ENCODE measurements at regions not wholly inside any gene's neighbourhood (a gene's known extent, or its start where the extent isn't known, plus 50 kb on each side); places are given as distances from the start of the nearest gene placed in this dataset.

- no peak overlapping the region for H3K27ac Mint-ChIP-seq
- Histone ChIP-seq H3K23ac (ENCODE audit: insufficient read length, low read depth, low read length) (no peak overlapping the region), H2BK15ac (ENCODE audit: low read depth, low read length) (no peak overlapping the region), H3K9ac (ENCODE audit: extremely low read depth, insufficient read length, low read length) (no peak overlapping the region), H3K14ac (ENCODE audit: insufficient read depth, low read length) (no peak overlapping the region), H3T11ph (ENCODE audit: low read length) (no peak overlapping the region), H2AK5ac (ENCODE audit: insufficient read length, low read length) (no peak overlapping the region), H2BK20ac (ENCODE audit: low read depth, low read length, poor library complexity, severe bottlenecking) (no peak overlapping the region), H3K23me2 (ENCODE audit: insufficient read length, low read depth, low read length, poor library complexity, severe bottlenecking) (no peaks in the 10 kb centered on the region), H3K9me3 (ENCODE audit: control insufficient read depth, low read depth, low read length) (no peaks in the 10 kb centered on the region), H3K56ac (ENCODE audit: insufficient read length, low read depth, low read length) (no peak overlapping the region), H4K20me1 (ENCODE audit: control insufficient read depth, insufficient read depth, insufficient read length) (no peaks in the 10 kb centered on the region), H3K79me1 (ENCODE audit: insufficient read depth, low read depth, low read length, poor library complexity, severe bottlenecking) (no peaks in the 10 kb centered on the region), H3K27me3 (ENCODE audit: insufficient read depth, low read length) (no peaks in the 10 kb centered on the region), H3K79me2 (ENCODE audit: insufficient read depth, low read length) (no peaks in the 10 kb centered on the region), H2BK120ac (ENCODE audit: low read depth, low read length, poor library complexity, severe bottlenecking) (no peak overlapping the region), H3K4ac (ENCODE audit: low read depth, low read length) (no peak overlapping the region), H4K8ac (replicated peaks; ENCODE audit: insufficient read length, low read depth, low read length) (no peak overlapping the region), H2BK5ac (ENCODE audit: insufficient read length, low read length) (no peak overlapping the region), H2BK12ac (ENCODE audit: insufficient read length, low read depth, low read length) (no peak overlapping the region), H2AFZ (ENCODE audit: low read length) (no peak overlapping the region), H3K27ac (ENCODE audit: insufficient read length, low read depth, low read length) (no peak overlapping the region), H3K4me2 (ENCODE audit: insufficient read depth, insufficient read length, low read length) (no peak overlapping the region), H4K91ac (ENCODE audit: insufficient read length, low read depth, low read length) (no peak overlapping the region), H3K4me1 (ENCODE audit: insufficient read depth, low read length) (peaks cover 3% of the 10 kb centered on the region; the same call in 1 of the 2 replicates), H3K18ac (ENCODE audit: insufficient read length, low read depth, low read length) (no peak overlapping the region), H4K5ac (ENCODE audit: insufficient read length, low read depth, low read length) (no peak overlapping the region)
- H3K36me3 Mint-ChIP-seq (ENCODE audit: insufficient read depth in 1 of 3, low read depth in 3 of 3), result 0 out of 7 replicates have a peak, but pooled peaks cover 0 to 3% (median 0%) of the 10 kb centered on the region in 3 experiments
- TF ChIP-seq CTCF (conservative IDR thresholded peaks at IDR 0.05), result no peak
- H3K9me3 Mint-ChIP-seq, result no peaks in the 10 kb centered on the region; a peak in 1 of 5 replicates
- no peak overlapping the region for H3K4me3 Mint-ChIP-seq
- no CpG with 5 or more reads among the region's 6 CpGs for WGBS (ENCODE audit: extremely low coverage, insufficient read length, low lambda C conversion rate)
- peaks cover 34% of the 10 kb centered on the region in 2 experiments for H3K4me1 Mint-ChIP-seq
- no peak for DNase-seq
- H3K27me3 Mint-ChIP-seq (ENCODE audit: low read depth), result no peaks in the 10 kb centered on the region
Observed at GRCh38 chr13:33493672-33494365, 208.3 kb upstream of the STARD13 start.
